ENCODE measurements at regions not wholly inside any gene's neighbourhood (a gene's known extent, or its start where the extent isn't known, plus 50 kb on each side); places are given as distances from the start of the nearest gene placed in this dataset.
A peak's percentile ranks its signal among the peaks of the same experiment; 100 is the strongest.

DNA sequence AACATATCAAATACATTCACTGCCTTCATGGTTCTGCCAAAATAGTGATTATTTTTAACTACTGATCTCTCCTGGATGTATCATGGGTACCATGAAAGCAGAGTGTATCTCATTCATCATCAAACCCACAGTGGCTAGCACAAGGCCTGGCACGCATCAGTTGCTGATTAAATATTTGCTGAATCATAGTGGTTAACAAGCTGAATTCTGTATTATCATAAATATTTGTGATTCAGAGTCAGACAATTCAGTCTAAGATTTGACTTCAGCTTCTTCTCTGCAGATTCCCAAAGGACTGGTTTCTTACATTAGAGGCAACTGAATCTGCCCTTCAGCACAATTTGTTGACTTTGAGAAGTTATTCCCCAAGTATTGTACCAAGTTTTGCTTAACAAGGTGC lies 715.8 kb upstream of the LRRC4C start:
- no peak overlapping the region for H3K4me3 ChIP-seq (ENCODE audit: low read depth, low read length)
- TF ChIP-seq, protein P1, sequence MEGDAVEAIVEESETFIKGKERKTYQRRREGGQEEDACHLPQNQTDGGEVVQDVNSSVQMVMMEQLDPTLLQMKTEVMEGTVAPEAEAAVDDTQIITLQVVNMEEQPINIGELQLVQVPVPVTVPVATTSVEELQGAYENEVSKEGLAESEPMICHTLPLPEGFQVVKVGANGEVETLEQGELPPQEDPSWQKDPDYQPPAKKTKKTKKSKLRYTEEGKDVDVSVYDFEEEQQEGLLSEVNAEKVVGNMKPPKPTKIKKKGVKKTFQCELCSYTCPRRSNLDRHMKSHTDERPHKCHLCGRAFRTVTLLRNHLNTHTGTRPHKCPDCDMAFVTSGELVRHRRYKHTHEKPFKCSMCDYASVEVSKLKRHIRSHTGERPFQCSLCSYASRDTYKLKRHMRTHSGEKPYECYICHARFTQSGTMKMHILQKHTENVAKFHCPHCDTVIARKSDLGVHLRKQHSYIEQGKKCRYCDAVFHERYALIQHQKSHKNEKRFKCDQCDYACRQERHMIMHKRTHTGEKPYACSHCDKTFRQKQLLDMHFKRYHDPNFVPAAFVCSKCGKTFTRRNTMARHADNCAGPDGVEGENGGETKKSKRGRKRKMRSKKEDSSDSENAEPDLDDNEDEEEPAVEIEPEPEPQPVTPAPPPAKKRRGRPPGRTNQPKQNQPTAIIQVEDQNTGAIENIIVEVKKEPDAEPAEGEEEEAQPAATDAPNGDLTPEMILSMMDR (IDR thresholded peaks at IDR 0.05; ENCODE audit: control insufficient read depth, extremely low read depth, insufficient read depth) = no peak
- DNase-seq (ENCODE audit: low read depth) = peak; percentile 59

DNA sequence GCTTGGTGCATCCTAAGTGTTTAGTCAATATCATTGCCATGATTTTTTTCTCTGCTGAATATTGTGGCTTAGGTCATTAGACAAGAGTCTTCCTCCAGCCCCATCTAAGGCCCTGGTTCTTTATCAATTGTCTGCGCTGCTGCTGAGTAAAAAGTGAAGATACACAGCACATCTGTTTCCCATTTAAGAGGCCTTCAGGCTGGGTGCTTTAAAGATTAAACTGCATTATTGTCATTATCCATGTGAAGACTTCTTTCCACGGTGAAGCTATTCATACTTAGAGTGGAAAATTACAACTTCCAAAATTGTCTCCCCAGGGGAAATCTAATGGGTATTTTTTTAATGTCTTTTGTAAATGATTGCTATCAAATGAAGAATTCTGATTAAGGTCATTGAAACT lies 719.8 kb upstream of the LRRC4C start:
- H3K4me3 ChIP-seq (ENCODE audit: low read depth, low read length) = no peak overlapping the region
- no peak for DNase-seq (ENCODE audit: low read depth)
- TF ChIP-seq, protein P1 (IDR thresholded peaks at IDR 0.05; ENCODE audit: control insufficient read depth, extremely low read depth, insufficient read depth) = no peak

DNA sequence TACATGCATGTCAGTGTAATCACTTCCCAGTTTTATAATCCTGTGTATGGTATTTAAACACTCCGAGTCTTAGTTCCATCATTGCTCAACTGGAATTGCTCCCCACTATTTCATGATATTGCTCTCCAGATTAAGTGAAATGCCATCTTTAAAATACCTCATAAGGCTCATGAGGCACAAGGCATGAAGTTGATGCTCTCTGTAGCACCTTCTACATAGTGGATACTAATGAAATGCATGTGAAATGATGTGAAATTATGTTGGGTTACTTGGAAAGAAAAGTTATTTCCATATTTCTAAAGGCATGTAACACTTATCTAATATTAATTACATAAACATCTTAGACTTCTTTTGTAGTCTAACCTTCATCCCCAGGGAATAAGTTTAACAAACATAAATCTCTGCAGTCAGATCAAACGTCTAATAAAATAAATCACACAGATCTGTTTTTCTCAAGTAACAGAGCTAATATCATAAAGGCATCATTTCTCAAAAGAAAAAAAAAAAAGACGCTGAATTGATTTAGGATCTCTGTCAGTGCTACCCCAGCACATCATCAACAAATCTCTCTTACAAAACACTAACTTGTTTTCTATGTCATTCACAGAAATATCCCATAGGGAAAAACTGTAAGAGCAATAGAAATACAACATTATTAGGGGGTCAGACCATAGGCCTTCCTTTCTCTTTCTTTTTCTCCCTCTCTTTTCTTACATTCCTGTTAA lies 736.0 kb upstream of the LRRC4C start:
- H3K4me3 ChIP-seq (ENCODE audit: low read depth, low read length) = no peak overlapping the region
- TF ChIP-seq, protein P1 (IDR thresholded peaks at IDR 0.05; ENCODE audit: control insufficient read depth, extremely low read depth, insufficient read depth) = no peak
- no peak for DNase-seq (ENCODE audit: low read depth)

DNA sequence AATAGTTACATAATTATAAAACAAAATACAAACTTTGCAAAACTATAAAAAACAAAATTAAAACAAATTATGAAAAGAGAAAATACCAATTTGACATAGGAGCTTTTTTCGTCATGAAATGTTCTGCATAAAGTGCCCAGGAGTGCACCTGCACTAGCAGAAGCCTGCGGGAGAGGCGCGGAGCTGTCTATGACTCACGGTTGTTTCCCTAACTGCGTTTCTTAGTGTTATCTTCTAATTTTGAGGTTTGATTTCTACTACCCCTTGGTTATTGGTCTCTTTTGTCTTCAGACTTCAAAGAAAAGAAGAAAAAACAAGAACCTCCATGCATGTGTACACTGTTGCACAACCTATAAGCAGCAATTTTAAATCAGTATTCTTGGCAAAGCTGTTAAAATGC lies 740.9 kb upstream of the LRRC4C start:
- TF ChIP-seq, protein P1 (IDR thresholded peaks at IDR 0.05; ENCODE audit: control insufficient read depth, extremely low read depth, insufficient read depth) = no peak
- no peak overlapping the region for H3K4me3 ChIP-seq (ENCODE audit: low read depth, low read length)
- no peak for DNase-seq (ENCODE audit: low read depth)

DNA sequence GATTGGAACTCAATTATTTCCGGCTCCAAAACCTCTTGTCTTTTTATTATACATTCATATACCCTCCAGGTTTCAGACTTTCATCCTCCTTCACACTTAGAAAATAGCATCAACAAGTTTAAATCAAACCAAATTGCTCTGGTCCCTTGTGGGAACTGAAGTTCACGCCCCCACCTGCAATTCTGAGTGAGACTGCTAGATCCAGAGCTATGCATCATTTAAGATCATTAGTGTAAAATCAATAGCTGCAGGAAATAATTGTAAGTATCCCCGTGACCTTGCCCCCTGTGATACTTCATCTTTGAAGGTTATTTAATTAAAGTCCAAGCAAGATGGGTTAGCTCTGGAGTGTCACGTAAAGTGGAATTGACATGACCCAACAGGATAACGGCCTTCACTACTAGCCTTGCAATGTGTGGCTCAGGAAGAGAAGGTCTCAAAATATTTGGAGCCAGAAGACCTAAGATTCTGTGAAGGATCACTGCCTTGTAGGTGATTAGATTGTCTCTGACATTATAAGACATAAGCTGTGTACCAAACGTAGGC lies 742.2 kb upstream of the LRRC4C start:
- DNase-seq (ENCODE audit: low read depth) = no peak
- H3K4me3 ChIP-seq (ENCODE audit: low read depth, low read length) = no peak overlapping the region
- TF ChIP-seq, protein P1 (IDR thresholded peaks at IDR 0.05; ENCODE audit: control insufficient read depth, extremely low read depth, insufficient read depth) = no peak

DNA sequence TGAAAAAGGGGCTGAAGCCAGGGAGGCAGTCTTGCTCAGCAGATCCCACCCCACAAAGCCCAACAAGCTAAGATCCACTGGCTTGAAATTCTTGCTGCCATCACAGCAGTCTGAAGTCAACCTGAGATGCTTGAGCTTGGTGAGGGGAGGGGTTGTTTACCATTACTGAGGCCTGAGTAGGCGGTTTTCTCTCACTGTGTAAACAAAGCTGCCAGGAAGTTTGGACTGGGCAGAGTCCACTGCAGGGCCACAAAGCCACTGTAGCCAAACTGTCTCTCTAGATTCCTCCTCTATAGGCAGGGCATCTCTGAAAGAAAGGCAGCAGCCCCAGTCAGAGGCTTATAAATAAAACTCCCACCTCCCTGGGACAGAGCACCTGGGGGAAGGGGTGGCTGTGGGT lies 746.1 kb upstream of the LRRC4C start:
- TF ChIP-seq, protein P1 (IDR thresholded peaks at IDR 0.05; ENCODE audit: control insufficient read depth, extremely low read depth, insufficient read depth) = no peak
- H3K4me3 ChIP-seq (ENCODE audit: low read depth, low read length) = no peak overlapping the region
- no peak for DNase-seq (ENCODE audit: low read depth)

DNA sequence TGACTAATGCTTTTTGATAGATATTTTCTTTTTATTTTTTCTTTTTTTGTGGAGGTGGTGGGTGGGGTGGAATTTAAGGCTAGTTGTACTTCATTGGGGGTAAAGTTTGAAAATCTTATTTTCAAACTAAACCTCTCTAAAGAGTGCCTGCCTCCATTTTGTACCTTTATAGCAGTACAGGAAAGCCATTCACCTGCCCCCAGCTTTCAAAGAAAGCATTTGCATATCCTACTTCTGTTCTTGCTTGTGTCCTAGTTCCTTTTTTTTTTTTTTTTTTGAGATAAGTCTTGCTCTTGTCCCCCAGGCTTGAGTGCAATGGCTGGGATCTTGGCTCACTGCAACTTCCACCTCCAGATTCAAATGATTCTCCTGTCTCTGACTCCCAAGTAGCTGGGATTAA lies 766.2 kb upstream of the LRRC4C start:
- TF ChIP-seq, protein P1 (IDR thresholded peaks at IDR 0.05; ENCODE audit: control insufficient read depth, extremely low read depth, insufficient read depth) = no peak
- no peak overlapping the region for H3K4me3 ChIP-seq (ENCODE audit: low read depth, low read length)
- no peak for DNase-seq (ENCODE audit: low read depth)
